ENCODE measurements at regions not wholly inside any gene's neighbourhood (a gene's known extent, or its start where the extent isn't known, plus 50 kb on each side); places are given as distances from the start of the nearest gene placed in this dataset.

- no peak for DNase-seq
These were observed 84.0 kb upstream of the CD99 start for GRCh38 chrX:2607113-2607512.

- DNase-seq: no peak
These were observed 90.5 kb upstream of the CD99 start for GRCh38 chrX:2600564-2600963.

- DNase-seq: peak; percentile 1
These were observed 94.4 kb upstream of the CD99 start for GRCh38 chrX:2596555-2597255.

- DNase-seq: no peak
These were observed 95.0 kb upstream of the CD99 start for GRCh38 chrX:2596045-2596444.

- DNase-seq: no peak
These were observed 94.5 kb upstream of the DHRSX start for GRCh38 chrX:2595258-2595657.

GRCh38 chrX:2594491-2594890 lies 93.7 kb upstream of the DHRSX start:
- DNase-seq: no peak

GRCh38 chrX:2592279-2592678 lies 91.5 kb upstream of the DHRSX start:
- no peak for DNase-seq

- DNase-seq: no peak
These were observed 88.6 kb upstream of the DHRSX start for GRCh38 chrX:2589186-2590020.

GRCh38 chrX:2588049-2588448 lies 87.3 kb upstream of the DHRSX start:
- DNase-seq: no peak

- no peak for DNase-seq
These were observed 86.4 kb upstream of the DHRSX start for GRCh38 chrX:2587146-2587545.

- no peak for DNase-seq
These were observed 84.3 kb upstream of the DHRSX start for GRCh38 chrX:2585158-2585470.

GRCh38 chrX:2584251-2585157 lies 83.7 kb upstream of the DHRSX start:
- DNase-seq: no peak

- DNase-seq: no peak
These were observed 82.7 kb upstream of the DHRSX start for GRCh38 chrX:2583194-2584162.

GRCh38 chrX:2582667-2583066 lies 81.9 kb upstream of the DHRSX start:
- no peak for DNase-seq

GRCh38 chrX:2581296-2581695 lies 80.5 kb upstream of the DHRSX start:
- no peak for DNase-seq

GRCh38 chrX:2578864-2579263 lies 78.1 kb upstream of the DHRSX start:
- no peak for DNase-seq

GRCh38 chrX:2577844-2578466 lies 77.2 kb upstream of the DHRSX start:
- DNase-seq: no peak

GRCh38 chrX:2576793-2577192 lies 76.0 kb upstream of the DHRSX start:
- no peak for DNase-seq

GRCh38 chrX:2574271-2574670 lies 73.5 kb upstream of the DHRSX start:
- DNase-seq: no peak

- no peak for DNase-seq
These were observed 72.0 kb upstream of the DHRSX start for GRCh38 chrX:2572740-2573139.

- DNase-seq: no peak
These were observed 67.3 kb upstream of the DHRSX start for GRCh38 chrX:2568125-2568524.

GRCh38 chrX:2566055-2566454 lies 65.3 kb upstream of the DHRSX start:
- DNase-seq: no peak

All from activated CD8-positive, alpha-beta memory T cell treated with anti-CD3 and anti-CD28 coated beads for 24 hours (primary cell).